ENCODE measurements at regions not wholly inside any gene's neighbourhood (a gene's known extent, or its start where the extent isn't known, plus 50 kb on each side); places are given as distances from the start of the nearest gene placed in this dataset.
"Not testable (repeated sequence)": the region's sequence is repeated elsewhere in the genome, so short reads cannot be mapped to it uniquely, and the experiment has no call there.

GRCh38 chr3:145687978-145688377, 473.0 kb downstream of the PLOD2 start:
- TF ChIP-seq POLR2AphosphoS5, POLR2A (IDR thresholded peaks at IDR 0.05): not testable (repeated sequence)
- TF ChIP-seq, protein P1, sequence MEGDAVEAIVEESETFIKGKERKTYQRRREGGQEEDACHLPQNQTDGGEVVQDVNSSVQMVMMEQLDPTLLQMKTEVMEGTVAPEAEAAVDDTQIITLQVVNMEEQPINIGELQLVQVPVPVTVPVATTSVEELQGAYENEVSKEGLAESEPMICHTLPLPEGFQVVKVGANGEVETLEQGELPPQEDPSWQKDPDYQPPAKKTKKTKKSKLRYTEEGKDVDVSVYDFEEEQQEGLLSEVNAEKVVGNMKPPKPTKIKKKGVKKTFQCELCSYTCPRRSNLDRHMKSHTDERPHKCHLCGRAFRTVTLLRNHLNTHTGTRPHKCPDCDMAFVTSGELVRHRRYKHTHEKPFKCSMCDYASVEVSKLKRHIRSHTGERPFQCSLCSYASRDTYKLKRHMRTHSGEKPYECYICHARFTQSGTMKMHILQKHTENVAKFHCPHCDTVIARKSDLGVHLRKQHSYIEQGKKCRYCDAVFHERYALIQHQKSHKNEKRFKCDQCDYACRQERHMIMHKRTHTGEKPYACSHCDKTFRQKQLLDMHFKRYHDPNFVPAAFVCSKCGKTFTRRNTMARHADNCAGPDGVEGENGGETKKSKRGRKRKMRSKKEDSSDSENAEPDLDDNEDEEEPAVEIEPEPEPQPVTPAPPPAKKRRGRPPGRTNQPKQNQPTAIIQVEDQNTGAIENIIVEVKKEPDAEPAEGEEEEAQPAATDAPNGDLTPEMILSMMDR (IDR thresholded peaks at IDR 0.05) = not testable (repeated sequence)
